BLaER1 (cell line): ENCODE measurements at regions not wholly inside any gene's neighbourhood (a gene's known extent, or its start where the extent isn't known, plus 50 kb on each side); places are given as distances from the start of the nearest gene placed in this dataset.
A peak's percentile ranks its signal among the peaks of the same experiment; 100 is the strongest.
"Not testable (repeated sequence)": the region's sequence is repeated elsewhere in the genome, so short reads cannot be mapped to it uniquely, and the experiment has no call there.

Source experiments
- H3K27ac ChIP-seq: shearing (Covaris generic); formaldehyde crosslinking; 2 replicates; pipeline ENCODE4 v1.8.1; 2022
- H3K27me3 ChIP-seq: shearing (Covaris generic); formaldehyde crosslinking; 2 replicates; pipeline ENCODE4 v1.8.1; 2022
- H3K36me3 ChIP-seq: shearing (Covaris generic); formaldehyde crosslinking; 2 replicates; pipeline ENCODE4 v1.8.1; 2022
- H3K4me1 ChIP-seq: shearing (Covaris generic); formaldehyde crosslinking; 2 replicates; pipeline ENCODE4 v1.8.1; 2022
- H3K4me2 ChIP-seq: shearing (Covaris generic); formaldehyde crosslinking; 2 replicates; pipeline ENCODE4 v1.8.1; 2022
- H3K4me3 ChIP-seq: shearing (Covaris generic); formaldehyde crosslinking; 2 replicates; pipeline ENCODE4 v1.8.1; 2022
- H3K9ac ChIP-seq: shearing (Covaris generic); formaldehyde crosslinking; 2 replicates; pipeline ENCODE4 v1.8.1; 2022
- H3K9me3 ChIP-seq: shearing (Covaris generic); formaldehyde crosslinking; 2 replicates; pipeline ENCODE4 v1.8.1; 2022
- H4K20me1 ChIP-seq: shearing (Covaris generic); formaldehyde crosslinking; 2 replicates; pipeline ENCODE4 v1.8.1; 2022
- Cebpa-rat ChIP-seq: shearing (Covaris generic); IDR thresholded peaks from 2 replicates; pipeline ENCODE4 v1.8.1; 2022

DNA sequence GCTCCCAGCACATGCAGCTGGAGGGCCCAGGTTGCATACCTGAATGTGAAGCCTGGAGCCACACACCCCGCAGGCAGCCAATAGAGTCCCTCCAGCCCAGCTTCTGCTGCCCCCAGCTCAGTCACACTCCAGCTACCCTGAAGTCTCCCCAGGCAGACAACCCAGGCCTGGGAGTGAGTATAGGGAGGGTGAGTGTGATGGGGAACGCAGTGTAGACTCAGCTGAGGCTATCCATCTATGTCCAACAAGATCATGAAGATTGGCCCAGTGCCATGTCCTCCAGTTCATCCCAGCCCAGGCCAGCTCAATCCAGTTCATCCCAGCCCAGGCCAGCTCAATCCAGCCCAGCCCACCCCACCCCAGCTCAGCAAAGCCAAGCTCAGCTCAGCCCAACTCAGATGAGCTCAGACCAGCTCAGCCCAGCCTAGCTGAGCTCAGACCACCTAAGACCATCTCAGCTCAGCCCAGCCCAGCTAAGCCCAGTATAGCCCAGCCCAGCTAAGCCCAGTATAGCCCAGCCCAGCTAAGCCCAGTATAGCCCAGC is 330.4 kb downstream of the TMEM121 start:
- Histone ChIP-seq H3K4me2 (peak overlapping the region; percentile 97), H3K4me3 (peak overlapping the region; percentile 84), H3K9ac (peak overlapping the region; percentile 100), H3K4me1 (peaks cover 49% of the 10 kb centered on the region), H3K27ac (peak overlapping the region; percentile 100), H3K27me3 (no peaks in the 10 kb centered on the region), H3K36me3 (peaks cover 98% of the 10 kb centered on the region), H4K20me1 (peaks cover 60% of the 10 kb centered on the region), H3K9me3 (no peaks in the 10 kb centered on the region; the same call in 1 of the 2 replicates)
- TF ChIP-seq Cebpa-rat, result no peak

DNA sequence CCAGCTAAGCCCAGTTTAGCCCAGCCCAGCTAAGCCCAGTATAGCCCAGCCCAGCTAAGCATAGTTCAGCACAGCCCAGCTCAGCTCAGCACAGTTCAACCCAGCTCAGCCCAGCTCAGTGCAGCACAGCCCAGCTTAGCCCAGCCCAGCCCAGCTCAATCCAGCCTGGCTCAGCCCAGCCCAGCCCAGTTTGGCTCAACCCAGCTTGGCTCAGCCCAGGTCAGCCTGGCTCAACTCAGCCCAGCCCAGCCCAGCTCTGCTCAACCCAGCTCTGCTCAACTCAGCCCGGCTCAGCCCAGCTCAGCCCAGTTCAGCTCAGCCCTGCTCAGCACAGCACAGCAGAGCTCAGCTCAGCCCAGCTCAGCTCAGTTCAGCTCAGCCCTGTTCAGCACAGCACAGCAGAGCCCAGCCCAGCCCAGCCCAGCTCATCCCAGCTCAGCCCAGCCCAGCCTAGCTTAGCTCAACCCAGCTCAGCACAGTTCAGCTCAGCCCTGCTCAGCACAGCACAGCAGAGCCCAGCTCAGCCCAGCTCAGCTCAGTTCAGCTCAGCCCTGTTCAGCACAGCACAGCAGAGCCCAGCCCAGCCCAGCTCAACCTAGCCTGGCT is 330.9 kb downstream of the TMEM121 start:
- H3K27ac ChIP-seq, result peak overlapping the region; percentile 100
- H4K20me1 ChIP-seq, result peaks cover 54% of the 10 kb centered on the region

DNA sequence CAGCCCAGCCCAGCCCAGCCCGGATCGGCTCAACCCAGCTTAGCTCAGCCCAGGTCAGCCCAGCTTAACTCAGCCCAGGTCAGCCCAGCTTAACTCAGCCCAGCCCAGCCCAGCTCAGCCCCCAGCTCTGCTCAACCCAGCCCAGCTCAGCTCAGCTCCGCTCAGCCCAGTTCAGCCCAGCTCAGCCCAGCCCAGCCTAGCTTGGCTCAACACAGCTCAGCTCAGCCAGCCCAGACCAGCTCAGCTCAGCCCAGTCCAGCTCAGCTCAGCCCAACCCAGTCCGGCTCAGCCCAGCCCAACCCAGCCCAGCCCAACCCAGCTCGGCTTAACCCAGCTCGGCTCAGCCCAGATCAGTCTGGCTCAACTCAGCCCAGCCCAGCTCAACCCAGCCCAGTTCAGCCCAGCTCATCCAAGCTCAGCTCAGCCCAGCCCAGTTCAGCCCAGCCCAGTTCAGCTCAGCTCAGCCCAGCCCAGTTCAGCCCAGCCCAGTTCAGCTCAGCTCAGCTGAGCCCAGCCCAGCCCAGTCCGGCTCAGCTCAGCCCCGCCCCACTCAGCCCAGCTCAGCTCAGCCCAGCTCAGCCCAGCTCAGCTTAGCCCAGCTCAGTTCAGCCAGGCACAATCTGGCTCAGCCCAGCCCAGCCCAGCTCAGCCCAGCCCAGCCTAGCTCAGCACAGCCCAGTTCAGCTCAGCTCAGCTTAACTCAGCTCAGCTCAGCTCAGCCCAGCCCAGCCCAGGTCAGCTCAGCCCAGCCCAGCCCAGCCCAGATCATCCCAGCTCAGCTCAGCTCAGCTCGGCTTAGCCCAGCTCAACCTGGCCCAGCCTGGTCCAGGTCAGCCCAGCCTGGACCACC is 331.7 kb downstream of the TMEM121 start:
- peak overlapping the region; percentile 100 for H3K27ac ChIP-seq
- peak overlapping the region; percentile 100 for H3K9ac ChIP-seq
- peaks cover 52% of the 10 kb centered on the region for H4K20me1 ChIP-seq
- H3K27me3 ChIP-seq, result no peaks in the 10 kb centered on the region
- H3K36me3 ChIP-seq, result peaks cover 94% of the 10 kb centered on the region
- no peak for TF ChIP-seq Cebpa-rat
- no peaks in the 10 kb centered on the region; the same call in 1 of the 2 replicates for H3K9me3 ChIP-seq
- peaks cover 36% of the 10 kb centered on the region for H3K4me1 ChIP-seq
- H3K4me2 ChIP-seq, result peak overlapping the region; percentile 97
- H3K4me3 ChIP-seq, result peak overlapping the region; percentile 84

More for the DNA sequence above, 330.9 kb downstream of the TMEM121 start:
- Histone ChIP-seq H3K4me2 (peak overlapping the region; percentile 97), H3K9me3 (no peaks in the 10 kb centered on the region; the same call in 1 of the 2 replicates), H3K9ac (peak overlapping the region; percentile 100), H3K36me3 (peaks cover 94% of the 10 kb centered on the region), H3K4me1 (peaks cover 44% of the 10 kb centered on the region), H3K27me3 (no peaks in the 10 kb centered on the region), H3K4me3 (peak overlapping the region; percentile 84)
- TF ChIP-seq Cebpa-rat, result no peak

GRCh38 chr14:105858676-105859025 is 332.3 kb downstream of the TMEM121 start:
- Histone ChIP-seq H3K4me3 (peak overlapping the region; percentile 84), H3K4me1 (peaks cover 30% of the 10 kb centered on the region), H3K27me3 (no peaks in the 10 kb centered on the region), H3K9ac (peak overlapping the region; percentile 100), H3K4me2 (peak overlapping the region; percentile 97), H3K9me3 (no peaks in the 10 kb centered on the region; the same call in 1 of the 2 replicates), H3K36me3 (peaks cover 94% of the 10 kb centered on the region), H3K27ac (peak overlapping the region; percentile 100), H4K20me1 (peaks cover 52% of the 10 kb centered on the region)
- TF ChIP-seq Cebpa-rat, result no peak

- Histone ChIP-seq H3K4me1 (peaks cover 25% of the 10 kb centered on the region), H3K4me2 (peak overlapping the region; percentile 97), H3K36me3 (peaks cover 93% of the 10 kb centered on the region), H4K20me1 (peaks cover 49% of the 10 kb centered on the region), H3K27ac (peak overlapping the region; percentile 100), H3K4me3 (peak overlapping the region; percentile 84), H3K9ac (peak overlapping the region; percentile 100)
- H3K27me3 ChIP-seq, H3K9me3 ChIP-seq: not testable (repeated sequence)
Measured at GRCh38 chr14:105859073-105859716, 332.8 kb downstream of the TMEM121 start.

DNA sequence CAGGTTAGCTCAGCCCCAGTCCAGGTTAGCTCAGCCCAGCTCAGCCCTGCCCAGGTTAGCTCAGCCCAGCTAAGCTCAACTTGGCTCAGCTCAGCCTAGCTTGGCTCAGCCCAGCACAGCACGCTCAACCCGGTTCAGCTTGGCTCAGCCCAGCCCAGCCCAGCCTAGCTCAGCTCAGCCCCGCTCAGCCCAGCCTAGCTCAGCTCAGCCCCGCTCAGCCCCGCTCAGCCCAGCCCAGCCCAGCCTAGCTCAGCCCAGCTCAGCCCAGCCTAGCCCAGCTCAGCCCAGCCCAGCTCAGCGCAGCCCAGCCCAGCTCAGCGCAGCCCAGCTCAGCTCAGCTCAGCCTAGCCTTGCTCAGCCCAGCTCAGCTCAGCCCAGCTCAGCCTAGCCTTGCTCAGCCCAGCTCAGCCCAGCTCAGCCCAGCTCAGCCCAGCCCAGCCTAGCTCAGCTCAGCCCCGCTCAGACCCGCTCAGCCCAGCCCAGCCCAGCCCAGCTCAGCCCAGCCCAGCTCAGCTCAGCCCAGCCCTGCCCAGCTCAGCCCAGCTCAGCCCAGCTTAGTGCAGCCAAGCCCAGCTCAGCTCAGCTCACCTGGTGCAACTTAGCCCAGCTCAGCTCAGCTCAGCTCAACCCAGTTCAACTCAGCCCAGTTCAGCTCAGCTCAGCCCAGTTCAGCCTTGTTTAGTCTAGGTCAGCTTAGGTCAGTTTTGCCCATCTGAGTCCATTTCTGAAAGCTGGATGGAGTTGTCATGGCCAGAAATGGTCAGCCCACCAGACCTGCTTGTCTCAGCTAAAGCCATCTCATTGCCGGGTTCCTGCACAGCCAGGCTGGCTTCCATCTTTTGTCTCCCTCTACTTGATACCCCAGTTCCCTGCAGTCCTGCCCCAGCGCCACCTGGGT is 333.6 kb downstream of the TMEM121 start:
- Histone ChIP-seq H3K9ac (peak overlapping the region; percentile 100), H4K20me1 (peaks cover 41% of the 10 kb centered on the region), H3K4me3 (peak overlapping the region; percentile 84), H3K9me3 (no peaks in the 10 kb centered on the region; the same call in 1 of the 2 replicates), H3K4me1 (peaks cover 17% of the 10 kb centered on the region), H3K36me3 (peaks cover 85% of the 10 kb centered on the region), H3K27me3 (no peaks in the 10 kb centered on the region), H3K4me2 (peak overlapping the region; percentile 97), H3K27ac (peak overlapping the region; percentile 100)
- TF ChIP-seq Cebpa-rat, result no peak

DNA sequence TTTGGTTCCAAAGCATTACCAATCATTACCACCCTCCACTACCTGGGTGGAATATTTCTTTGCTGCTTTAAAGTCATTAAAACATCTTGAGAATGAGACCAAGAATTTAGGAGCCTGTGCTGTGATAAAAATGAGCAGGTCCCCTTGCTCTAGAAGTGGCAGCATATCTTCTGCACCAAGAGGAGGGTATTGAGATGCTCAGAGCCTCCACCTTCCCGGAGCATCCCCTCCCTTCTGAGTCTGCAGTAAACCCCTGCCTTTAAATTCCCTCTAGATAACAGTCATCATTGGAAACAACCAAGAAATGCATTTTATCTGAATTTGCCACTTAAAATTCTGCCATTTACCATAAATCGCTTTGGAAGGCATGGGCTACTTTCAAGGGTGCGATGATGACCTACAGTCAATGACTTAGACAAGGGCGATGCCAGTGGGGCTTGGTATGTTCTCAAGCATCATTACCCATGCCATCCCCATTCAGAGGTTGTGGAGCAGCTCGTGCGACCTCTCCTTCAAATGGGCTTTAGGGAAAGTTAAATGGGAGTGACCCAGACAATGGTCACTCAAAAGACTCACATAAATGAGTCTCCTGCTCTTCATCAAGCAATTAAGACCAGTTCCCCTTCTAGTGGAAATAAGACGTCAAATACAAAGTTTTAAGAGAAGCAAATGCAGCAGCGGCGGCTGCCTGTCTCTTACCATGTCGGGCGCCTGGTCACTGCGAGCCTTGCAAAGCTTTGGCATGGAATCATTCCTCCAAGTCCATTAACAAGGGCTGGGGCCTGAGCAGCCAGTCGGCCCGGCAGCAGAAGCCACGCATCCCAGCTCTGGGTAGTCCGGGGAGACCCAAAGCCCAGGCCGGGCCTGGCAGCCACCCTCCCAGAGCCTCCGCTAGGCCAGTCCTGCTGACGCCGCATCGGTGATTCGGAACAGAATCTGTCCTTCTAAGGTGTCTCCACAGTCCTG is 334.5 kb downstream of the TMEM121 start:
- H3K9ac ChIP-seq, result peak overlapping the region; percentile 100
- no peaks in the 10 kb centered on the region; the same call in 1 of the 2 replicates for H3K9me3 ChIP-seq
- peak overlapping the region; percentile 100 for H3K27ac ChIP-seq

DNA sequence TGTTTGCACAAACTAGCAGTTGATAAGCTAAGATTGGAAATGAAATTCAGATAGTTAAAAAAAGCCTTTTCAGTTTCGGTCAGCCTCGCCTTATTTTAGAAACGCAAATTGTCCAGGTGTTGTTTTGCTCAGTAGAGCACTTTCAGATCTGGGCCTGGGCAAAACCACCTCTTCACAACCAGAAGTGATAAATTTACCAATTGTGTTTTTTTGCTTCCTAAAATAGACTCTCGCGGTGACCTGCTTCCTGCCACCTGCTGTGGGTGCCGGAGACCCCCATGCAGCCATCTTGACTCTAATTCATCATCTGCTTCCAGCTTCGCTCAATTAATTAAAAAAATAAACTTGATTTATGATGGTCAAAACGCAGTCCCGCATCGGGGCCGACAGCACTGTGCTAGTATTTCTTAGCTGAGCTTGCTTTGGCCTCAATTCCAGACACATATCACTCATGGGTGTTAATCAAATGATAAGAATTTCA is 335.6 kb downstream of the TMEM121 start:
- peak overlapping the region; percentile 100 for H3K9ac ChIP-seq
- H3K36me3 ChIP-seq, result peaks cover 64% of the 10 kb centered on the region
- no peaks in the 10 kb centered on the region; the same call in 1 of the 2 replicates for H3K9me3 ChIP-seq
- H3K4me1 ChIP-seq, result no peaks in the 10 kb centered on the region
- no peak for TF ChIP-seq Cebpa-rat
- H3K4me2 ChIP-seq, result peak overlapping the region; percentile 24; the same call in 1 of the 2 replicates
- H3K4me3 ChIP-seq, result peak overlapping the region; percentile 84
- no peaks in the 10 kb centered on the region for H3K27me3 ChIP-seq
- H3K27ac ChIP-seq, result peak overlapping the region; percentile 100
- peaks cover 21% of the 10 kb centered on the region; the same call in 1 of the 2 replicates for H4K20me1 ChIP-seq

More for the DNA sequence above, 334.5 kb downstream of the TMEM121 start:
- TF ChIP-seq Cebpa-rat, result no peak
- Histone ChIP-seq H3K4me2 (peak overlapping the region; percentile 97), H3K36me3 (peaks cover 76% of the 10 kb centered on the region), H3K4me3 (peak overlapping the region; percentile 84), H3K4me1 (peaks cover 8% of the 10 kb centered on the region), H4K20me1 (peaks cover 32% of the 10 kb centered on the region), H3K27me3 (no peaks in the 10 kb centered on the region)
